ENCODE measurements at regions not wholly inside any gene's neighbourhood (a gene's known extent, or its start where the extent isn't known, plus 50 kb on each side); places are given as distances from the start of the nearest gene placed in this dataset.

- peak overlapping the region; percentile 43 for H3K27ac ChIP-seq
- TF ChIP-seq ZFX (IDR thresholded peaks at IDR 0.05), result no peak
- no peak for TF ChIP-seq CTCF (conservative IDR thresholded peaks at IDR 0.05)
Observed at GRCh38 chr13:28564030-28564429, 69.1 kb upstream of the FLT1 start.

GRCh38 chr13:28563609-28564008, 68.7 kb upstream of the FLT1 start:
- TF ChIP-seq ZFX (IDR thresholded peaks at IDR 0.05), result no peak
- TF ChIP-seq CTCF (conservative IDR thresholded peaks at IDR 0.05), result no peak
- peak overlapping the region; percentile 43 for H3K27ac ChIP-seq

GRCh38 chr13:28560612-28561011, 65.7 kb upstream of the FLT1 start:
- no peak for TF ChIP-seq ZFX (IDR thresholded peaks at IDR 0.05)
- TF ChIP-seq CTCF (conservative IDR thresholded peaks at IDR 0.05), result no peak
- H3K27ac ChIP-seq, result no peak overlapping the region

GRCh38 chr13:28559636-28560259, 64.8 kb upstream of the FLT1 start:
- no peak overlapping the region for H3K27ac ChIP-seq
- TF ChIP-seq CTCF (conservative IDR thresholded peaks at IDR 0.05) (no peak), ZFX (IDR thresholded peaks at IDR 0.05) (no peak)

- no peak for TF ChIP-seq CTCF (conservative IDR thresholded peaks at IDR 0.05)
- TF ChIP-seq ZFX (IDR thresholded peaks at IDR 0.05), result no peak
- no peak overlapping the region for H3K27ac ChIP-seq
Observed at GRCh38 chr13:28558567-28558966, 63.6 kb upstream of the FLT1 start.

- TF ChIP-seq CTCF (conservative IDR thresholded peaks at IDR 0.05), result no peak
- TF ChIP-seq ZFX (IDR thresholded peaks at IDR 0.05), result no peak
- no peak overlapping the region for H3K27ac ChIP-seq
Observed at GRCh38 chr13:28557725-28558520, 63.0 kb upstream of the FLT1 start.

- TF ChIP-seq ZFX (IDR thresholded peaks at IDR 0.05), result no peak
- no peak for TF ChIP-seq CTCF (conservative IDR thresholded peaks at IDR 0.05)
- H3K27ac ChIP-seq, result no peak overlapping the region
Observed at GRCh38 chr13:28555096-28555495, 60.2 kb upstream of the FLT1 start.
